HG03103 (cell line): ENCODE measurements at regions not wholly inside any gene's neighbourhood (a gene's known extent, or its start where the extent isn't known, plus 50 kb on each side); places are given as distances from the start of the nearest gene placed in this dataset.

ENCODE experiments used
- ATAC-seq: cut with Tn5 transposase; IDR thresholded peaks from one replicate; pipeline ENCODE4 v1.9.1; 2021; ENCODE audit warnings: low read depth; ENCODE audit not compliant: unreplicated experiment

- no peak for ATAC-seq
Observed at GRCh38 chr1:83689921-83690868, 308.7 kb downstream of the TTLL7 start.

GRCh38 chr1:83682132-83682531 lies 316.8 kb downstream of the TTLL7 start:
- no peak for ATAC-seq

- no peak for ATAC-seq
Observed at GRCh38 chr1:83676106-83676505, 322.8 kb downstream of the TTLL7 start.

- peak; percentile 55 for ATAC-seq
Observed at GRCh38 chr1:83673312-83673711, 325.6 kb downstream of the TTLL7 start.

GRCh38 chr1:83671586-83671985 lies 327.3 kb downstream of the TTLL7 start:
- no peak for ATAC-seq

- no peak for ATAC-seq
Observed at GRCh38 chr1:83670909-83671565, 327.9 kb downstream of the TTLL7 start.

- ATAC-seq, result no peak
Observed at GRCh38 chr1:83641796-83642443, 357.0 kb downstream of the TTLL7 start.

GRCh38 chr1:83641206-83641658 lies 357.7 kb downstream of the TTLL7 start:
- no peak for ATAC-seq

GRCh38 chr1:83639785-83640184 lies 359.1 kb downstream of the TTLL7 start:
- no peak for ATAC-seq

- ATAC-seq, result no peak
Observed at GRCh38 chr1:83637586-83637985, 361.3 kb downstream of the TTLL7 start.

- ATAC-seq, result no peak
Observed at GRCh38 chr1:83637009-83637408, 361.9 kb downstream of the TTLL7 start.

- ATAC-seq, result no peak
Observed at GRCh38 chr1:83632906-83633305, 366.0 kb downstream of the TTLL7 start.

- no peak for ATAC-seq
Observed at GRCh38 chr1:83631851-83632250, 367.1 kb downstream of the TTLL7 start.

- no peak for ATAC-seq
Observed at GRCh38 chr1:83627045-83627444, 371.9 kb downstream of the TTLL7 start.

GRCh38 chr1:83626603-83627002 lies 372.3 kb downstream of the TTLL7 start:
- no peak for ATAC-seq

- no peak for ATAC-seq
Observed at GRCh38 chr1:83625646-83626045, 373.3 kb downstream of the TTLL7 start.

GRCh38 chr1:83620016-83620415 lies 378.9 kb downstream of the TTLL7 start:
- ATAC-seq, result no peak

- ATAC-seq, result no peak
Observed at GRCh38 chr1:83619170-83619896, 379.6 kb downstream of the TTLL7 start.

GRCh38 chr1:83617883-83618282 lies 381.0 kb downstream of the TTLL7 start:
- ATAC-seq, result no peak

- ATAC-seq, result no peak
Observed at GRCh38 chr1:83615370-83615769, 383.6 kb downstream of the TTLL7 start.
